ENCODE measurements at regions not wholly inside any gene's neighbourhood (a gene's known extent, or its start where the extent isn't known, plus 50 kb on each side); places are given as distances from the start of the nearest gene placed in this dataset.

- H3K36me3 ChIP-seq (ENCODE audit: insufficient read depth): no peaks in the 10 kb centered on the region
- H2AFZ ChIP-seq: no peak overlapping the region; the same call in 1 of the 2 replicates
- no peak overlapping the region for H3K4me3 Mint-ChIP-seq
- no peaks in the 10 kb centered on the region for H3K27me3 ChIP-seq (ENCODE audit: insufficient read depth)
- no peaks in the 10 kb centered on the region for H3K36me3 Mint-ChIP-seq (ENCODE audit: low read depth)
- no peaks in the 10 kb centered on the region for H4K20me1 ChIP-seq (replicated peaks; ENCODE audit: insufficient read depth)
- no peak overlapping the region for H3K4me2 ChIP-seq
- no peaks in the 10 kb centered on the region for H3K4me1 ChIP-seq (ENCODE audit: insufficient read depth)
- no peak overlapping the region for H3K27ac Mint-ChIP-seq
- peaks cover 7% of the 10 kb centered on the region; the same call in 1 of the 2 replicates for H3K9me2 ChIP-seq (ENCODE audit: insufficient read depth)
- ATAC-seq (no peak), DNase-seq (ENCODE audit: low spot score) (no peak)
- H3F3A ChIP-seq (replicated peaks; ENCODE audit: low read depth): no peaks in the 10 kb centered on the region
- H3K27ac ChIP-seq (ENCODE audit: low read depth): no peak overlapping the region
- H3K27me3 Mint-ChIP-seq (ENCODE audit: insufficient read depth, low read depth, poor library complexity): peaks cover 2% of the 10 kb centered on the region
- H3K79me2 ChIP-seq (replicated peaks; ENCODE audit: insufficient read depth): no peaks in the 10 kb centered on the region
- H3K4me1 Mint-ChIP-seq: peaks cover 5% of the 10 kb centered on the region; the same call in 2 of the 3 replicates
- no peaks in the 10 kb centered on the region for H3K9me3 Mint-ChIP-seq
- TF ChIP-seq NANOG (IDR thresholded peaks at IDR 0.05; ENCODE audit: borderline replicate concordance): no peak
- TF ChIP-seq EZH2phosphoT487 (IDR thresholded peaks at IDR 0.05; ENCODE audit: unreplicated experiment): no peak
- no peak for TF ChIP-seq REST (IDR thresholded peaks at IDR 0.05; ENCODE audit: unreplicated experiment)
- TF ChIP-seq CTCF (conservative IDR thresholded peaks at IDR 0.05; ENCODE audit: low read depth in 2 of 2): no peak
- no peak for TF ChIP-seq CREB1 (CRISPR knock-in tag; IDR thresholded peaks at IDR 0.05; ENCODE audit: low read depth)
- TF ChIP-seq POLR2AphosphoS5 (IDR thresholded peaks at IDR 0.05; ENCODE audit: low read depth): no peak
- H3K4me3 ChIP-seq: no peak overlapping the region
Measured at GRCh38 chr6:8200255-8200654, 97.9 kb upstream of the EEF1E1 start.

- ATAC-seq: no peak
- Histone ChIP-seq H3F3A (replicated peaks; ENCODE audit: low read depth) (no peaks in the 10 kb centered on the region), H2AFZ (no peak overlapping the region), H3K36me3 (ENCODE audit: insufficient read depth) (no peaks in the 10 kb centered on the region), H3K4me1 (ENCODE audit: insufficient read depth) (peaks cover 17% of the 10 kb centered on the region), H3K27me3 (ENCODE audit: insufficient read depth) (no peaks in the 10 kb centered on the region), H3K4me2 (no peak overlapping the region), H4K20me1 (replicated peaks; ENCODE audit: insufficient read depth) (no peaks in the 10 kb centered on the region), H3K27ac (ENCODE audit: low read depth) (no peak overlapping the region), H3K79me2 (replicated peaks; ENCODE audit: insufficient read depth) (no peaks in the 10 kb centered on the region), H3K9me2 (ENCODE audit: insufficient read depth) (peaks cover 7% of the 10 kb centered on the region; the same call in 1 of the 2 replicates), H3K4me3 (no peak overlapping the region)
- peaks cover 29% of the 10 kb centered on the region for H3K4me1 Mint-ChIP-seq
- no peak overlapping the region; the same call in 2 of the 3 replicates for H3K4me3 Mint-ChIP-seq
- H3K27me3 Mint-ChIP-seq (ENCODE audit: insufficient read depth, low read depth, poor library complexity): no peaks in the 10 kb centered on the region
- H3K9me3 Mint-ChIP-seq: no peaks in the 10 kb centered on the region
- no peak for DNase-seq (ENCODE audit: low spot score)
- H3K36me3 Mint-ChIP-seq (ENCODE audit: low read depth): no peaks in the 10 kb centered on the region
- H3K27ac Mint-ChIP-seq: no peak overlapping the region
- TF ChIP-seq POLR2AphosphoS5 (IDR thresholded peaks at IDR 0.05; ENCODE audit: low read depth) (no peak), CTCF (conservative IDR thresholded peaks at IDR 0.05; ENCODE audit: low read depth in 2 of 2) (no peak), ZNF114 (CRISPR knock-in tag; IDR thresholded peaks at IDR 0.05) (no peak), CREB1 (CRISPR knock-in tag; IDR thresholded peaks at IDR 0.05; ENCODE audit: low read depth) (no peak), EZH2phosphoT487 (IDR thresholded peaks at IDR 0.05; ENCODE audit: unreplicated experiment) (no peak), ZNF331 (CRISPR knock-in tag; IDR thresholded peaks at IDR 0.05; ENCODE audit: low read depth) (no peak), STAT1 (IDR thresholded peaks at IDR 0.05; ENCODE audit: unreplicated experiment) (no peak), ETS1 (IDR thresholded peaks at IDR 0.05) (no peak), EZH2 (IDR thresholded peaks at IDR 0.05; ENCODE audit: low read depth, unreplicated experiment) (no peak)
Measured at GRCh38 chr6:8195714-8196102, 93.4 kb upstream of the EEF1E1 start.

Data from GM23338 (cell line).